Endothelial cell of umbilical vein (primary cell): ENCODE measurements at regions not wholly inside any gene's neighbourhood (a gene's known extent, or its start where the extent isn't known, plus 50 kb on each side); places are given as distances from the start of the nearest gene placed in this dataset.
A peak's percentile ranks its signal among the peaks of the same experiment; 100 is the strongest.

Experiments
- BruUV-seq: library from RNA; stranded (reverse); fragments of 400-500 nt; replicated peaks from 2 replicates; lab custom pipeline; 2021; lab: Mats Ljungman, UMichigan
- CTCF ChIA-PET: fragments of 300-600, 350-600 bp; sonication (Branson Sonifier 250); formaldehyde crosslinking; loops from one replicate; lab custom pipeline; 2021; ENCODE audit warnings: antibody characterized with exemption, inconsistent platforms; lab: Charles Lee
- POLR2A ChIA-PET: fragments of 300-600, 350-600 bp; sonication (Branson Sonifier 250); formaldehyde crosslinking; loops from one replicate; lab custom pipeline; 2021; ENCODE audit warnings: antibody characterized with exemption, inconsistent platforms; lab: Charles Lee
- DNase-seq: peaks from one replicate; pipeline ENCODE4 v3.0.0-alpha.2; 2011; ENCODE audit warnings: low read depth, low spot score
- FAIRE-seq: peaks from 2 replicates; lab custom pipeline; 2011; peaks lifted over from hg19 to GRCh38; lab: Jason Lieb, UNC
- H2AFZ ChIP-seq: 2 replicates; pipeline ENCODE4 v1.6.0; 2012; ENCODE audit warnings: low read depth, low read length, control low read depth, inconsistent platforms
- H3K27ac ChIP-seq: 2 replicates; pipeline ENCODE4 v1.5.1; 2011; ENCODE audit warnings: low read depth, mild to moderate bottlenecking, control low read depth, low read length, moderate library complexity; ENCODE audit not compliant: insufficient read depth
- H3K27me3 ChIP-seq, 2 experiments: 2 replicates each; pipeline versions ENCODE4 v1.6.0 to v1.6.1; 2011; ENCODE audit warnings: low read length in 2 of 2, mixed read lengths in 1 of 2; ENCODE audit not compliant: control insufficient read depth in 2 of 2, insufficient read depth in 2 of 2
- H3K36me3 ChIP-seq, 2 experiments: 2 replicates in 1 of 2; 3 replicates in 1 of 2; pipeline ENCODE4 v1.5.1; 2011; ENCODE audit warnings: low read length in 2 of 2, mild to moderate bottlenecking in 1 of 2, moderate library complexity in 1 of 2; ENCODE audit not compliant: control insufficient read depth in 2 of 2, insufficient read depth in 2 of 2; ENCODE audit errors: extremely low read depth in 1 of 2
- H3K4me1 ChIP-seq: 3 replicates; pipeline ENCODE4 v1.5.1; 2011; ENCODE audit warnings: mild to moderate bottlenecking, low read length; ENCODE audit not compliant: control insufficient read depth, insufficient read depth; ENCODE audit errors: extremely low read depth
- H3K4me2 ChIP-seq: 2 replicates; pipeline ENCODE4 v1.6.1; 2011; ENCODE audit warnings: low read length, control low read depth, mixed read lengths; ENCODE audit not compliant: insufficient read depth
- H3K4me3 ChIP-seq, 3 experiments: fragments of 200-600 bp in 1 of 3; sonication (generic), shearing (Covaris generic) in 1 of 3; replicated peaks in 1 of 3; 2 replicates each; pipeline ENCODE4 v1.5.1; 2011 to 2016; ENCODE audit warnings: control low read depth in 3 of 3, low read length in 3 of 3, mild to moderate bottlenecking in 2 of 3, inconsistent platforms in 1 of 3, low read depth in 1 of 3, moderate library complexity in 1 of 3; ENCODE audit not compliant: insufficient read depth in 1 of 3
- H3K79me2 ChIP-seq: 2 replicates; pipeline ENCODE4 v1.6.0; 2012; ENCODE audit warnings: low read length, inconsistent platforms; ENCODE audit not compliant: control insufficient read depth, insufficient read depth
- H3K9ac ChIP-seq: replicated peaks from 2 replicates; pipeline ENCODE3; 2011; ENCODE audit warnings: low read length, control low read depth; ENCODE audit not compliant: insufficient read depth; ENCODE audit errors: extremely low read depth
- H3K9me1 ChIP-seq: replicated peaks from 3 replicates; pipeline ENCODE4 v1.6.0; 2011; ENCODE audit warnings: mild to moderate bottlenecking, low read length; ENCODE audit not compliant: control insufficient read depth, insufficient read depth; ENCODE audit errors: extremely low read depth
- H3K9me3 ChIP-seq: replicated peaks from 2 replicates; pipeline ENCODE4 v1.5.1; 2012; ENCODE audit warnings: low read length, inconsistent platforms; ENCODE audit not compliant: control insufficient read depth, insufficient read depth
- H4K20me1 ChIP-seq: replicated peaks from 2 replicates; pipeline ENCODE3; 2011; ENCODE audit warnings: mild to moderate bottlenecking, low read length; ENCODE audit not compliant: control insufficient read depth, insufficient read depth; ENCODE audit errors: extremely low read depth
- EZH2 ChIP-seq: IDR thresholded peaks from 2 replicates; pipeline ENCODE4 v1.6.1; 2012; ENCODE audit warnings: borderline replicate concordance, low read depth, mild to moderate bottlenecking, moderate library complexity, low read length, inconsistent platforms; ENCODE audit not compliant: severe bottlenecking
- FOS ChIP-seq: IDR thresholded peaks from 2 replicates; pipeline ENCODE4 v1.6.1; 2011; ENCODE audit warnings: mild to moderate bottlenecking, low read length, moderate library complexity, borderline replicate concordance; ENCODE audit not compliant: insufficient read depth
- GATA2 ChIP-seq: IDR thresholded peaks from 2 replicates; pipeline ENCODE4 v1.7.0; 2011; ENCODE audit warnings: low read depth, mild to moderate bottlenecking, moderate library complexity, mixed read lengths, low read length; ENCODE audit not compliant: insufficient read length, insufficient read depth
- JUN ChIP-seq: IDR thresholded peaks from 2 replicates; pipeline ENCODE4 v1.6.1; 2011; ENCODE audit warnings: borderline replicate concordance, low read depth; ENCODE audit not compliant: insufficient read length, insufficient read depth
- MYC ChIP-seq: IDR thresholded peaks from one replicate; pipeline ENCODE4 v1.6.1; 2011; ENCODE audit warnings: mild to moderate bottlenecking, low read depth, low read length
- POLR2A ChIP-seq: IDR thresholded peaks from 2 replicates; pipeline ENCODE4 v1.6.1; 2012; ENCODE audit warnings: low read depth, mild to moderate bottlenecking, control low read depth, low read length
- POLR2AphosphoS5 ChIP-seq: IDR thresholded peaks from 2 replicates; pipeline ENCODE4 v1.6.1; 2012; ENCODE audit warnings: low read depth, mild to moderate bottlenecking, control low read depth, low read length, moderate library complexity; ENCODE audit not compliant: insufficient read depth
- dilution Hi-C: fragments of 300-500 bp; cut with MboI; formaldehyde crosslinking; loops from one replicate; pipeline ENCODE4 v1.15.0; 2019; ENCODE audit warnings: low sequenced_read_pairs; ENCODE audit not compliant: extremely low pct_ligation_motif_present
- intact Hi-C: fragments of 100-400 bp; cut with micrococcal nuclease; formaldehyde crosslinking; loops from one replicate; pipeline ENCODE4 v1.10.0; 2022
- TF ChIP-seq, protein P1 (sequence below), 2 donors: IDR thresholded peaks; 1 replicate in 1 of 2; 2 replicates in 1 of 2; pipeline ENCODE4 v1.5.1; 2011; ENCODE audit warnings: low read length in 2 of 2, mild to moderate bottlenecking in 2 of 2, moderate library complexity in 2 of 2, control low read depth in 1 of 2, inconsistent platforms in 1 of 2, low read depth in 1 of 2; ENCODE audit not compliant: insufficient read depth in 1 of 2; ENCODE audit errors: extremely low read depth in 1 of 2
- TF ChIP-seq, protein P2 (sequence below): IDR thresholded peaks from 2 replicates; pipeline ENCODE4 v1.6.1; 2011; ENCODE audit not compliant: insufficient read depth, insufficient read length

GRCh38 chr1:67575861-67576260 lies 109.1 kb upstream of the GADD45A start:
- Histone ChIP-seq H4K20me1 (no peaks in the 10 kb centered on the region), H3K36me3 (no peaks in the 10 kb centered on the region), H3K4me2 (no peak overlapping the region), H3K9ac (no peak overlapping the region), H3K79me2 (no peaks in the 10 kb centered on the region), H3K4me3 (no peak overlapping the region), H3K27ac (no peak overlapping the region), H2AFZ (no peak overlapping the region), H3K9me1 (no peaks in the 10 kb centered on the region), H3K27me3 (no peaks in the 10 kb centered on the region), H3K4me1 (peaks cover under 1% of the 10 kb centered on the region), H3K9me3 (no peaks in the 10 kb centered on the region)
- FAIRE-seq (no peak), DNase-seq (peak; percentile 54)
- BruUV-seq = no TSS peak
- POLR2A ChIA-PET = no interaction called here
- intact Hi-C loops (no loop called here), dilution Hi-C loops (no loop called here)
- TF ChIP-seq MYC (no peak), EZH2 (no peak), JUN (no peak), POLR2AphosphoS5 (no peak), FOS (no peak), GATA2 (no peak), POLR2A (no peak)
- TF ChIP-seq, protein P1, sequence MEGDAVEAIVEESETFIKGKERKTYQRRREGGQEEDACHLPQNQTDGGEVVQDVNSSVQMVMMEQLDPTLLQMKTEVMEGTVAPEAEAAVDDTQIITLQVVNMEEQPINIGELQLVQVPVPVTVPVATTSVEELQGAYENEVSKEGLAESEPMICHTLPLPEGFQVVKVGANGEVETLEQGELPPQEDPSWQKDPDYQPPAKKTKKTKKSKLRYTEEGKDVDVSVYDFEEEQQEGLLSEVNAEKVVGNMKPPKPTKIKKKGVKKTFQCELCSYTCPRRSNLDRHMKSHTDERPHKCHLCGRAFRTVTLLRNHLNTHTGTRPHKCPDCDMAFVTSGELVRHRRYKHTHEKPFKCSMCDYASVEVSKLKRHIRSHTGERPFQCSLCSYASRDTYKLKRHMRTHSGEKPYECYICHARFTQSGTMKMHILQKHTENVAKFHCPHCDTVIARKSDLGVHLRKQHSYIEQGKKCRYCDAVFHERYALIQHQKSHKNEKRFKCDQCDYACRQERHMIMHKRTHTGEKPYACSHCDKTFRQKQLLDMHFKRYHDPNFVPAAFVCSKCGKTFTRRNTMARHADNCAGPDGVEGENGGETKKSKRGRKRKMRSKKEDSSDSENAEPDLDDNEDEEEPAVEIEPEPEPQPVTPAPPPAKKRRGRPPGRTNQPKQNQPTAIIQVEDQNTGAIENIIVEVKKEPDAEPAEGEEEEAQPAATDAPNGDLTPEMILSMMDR (IDR thresholded peaks at IDR 0.05; ENCODE audit: extremely low read depth in 1 of 2, insufficient read depth in 1 of 2, low read depth in 1 of 2, low read length in 2 of 2) = no peak
- TF ChIP-seq, protein P2, sequence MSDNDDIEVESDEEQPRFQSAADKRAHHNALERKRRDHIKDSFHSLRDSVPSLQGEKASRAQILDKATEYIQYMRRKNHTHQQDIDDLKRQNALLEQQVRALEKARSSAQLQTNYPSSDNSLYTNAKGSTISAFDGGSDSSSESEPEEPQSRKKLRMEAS = no peak
- CTCF ChIA-PET = no interaction called here
